Skin of body (tissue), 1 donor: ENCODE measurements at regions not wholly inside any gene's neighbourhood (a gene's known extent, or its start where the extent isn't known, plus 50 kb on each side); places are given as distances from the start of the nearest gene placed in this dataset.
A peak's percentile ranks its signal among the peaks of the same experiment; 100 is the strongest.

ENCODE experiments used
- DNase-seq: peaks from one replicate; lab custom pipeline; 2025; lab: John Stamatoyannopoulos, UW

DNA sequence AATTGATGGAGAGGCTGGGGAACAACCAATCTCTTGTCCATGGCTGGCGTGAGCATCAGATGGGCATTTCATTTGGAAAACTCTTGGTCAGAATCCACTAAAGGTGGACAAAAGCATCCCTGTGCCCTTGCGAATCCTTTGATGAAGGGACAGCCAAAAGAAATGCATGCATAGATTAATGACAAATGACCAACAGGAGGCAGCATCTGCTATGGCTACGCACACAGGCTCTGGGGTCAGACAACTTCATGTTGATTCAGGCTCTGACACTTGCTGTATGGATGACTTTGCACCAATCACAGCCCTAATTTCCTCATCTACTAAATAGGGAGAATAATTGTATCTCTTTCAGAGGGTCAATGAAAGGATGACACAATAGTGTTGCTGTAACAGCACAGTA, 117.5 kb downstream of the ASCL4 start:
- no peak for DNase-seq

DNA sequence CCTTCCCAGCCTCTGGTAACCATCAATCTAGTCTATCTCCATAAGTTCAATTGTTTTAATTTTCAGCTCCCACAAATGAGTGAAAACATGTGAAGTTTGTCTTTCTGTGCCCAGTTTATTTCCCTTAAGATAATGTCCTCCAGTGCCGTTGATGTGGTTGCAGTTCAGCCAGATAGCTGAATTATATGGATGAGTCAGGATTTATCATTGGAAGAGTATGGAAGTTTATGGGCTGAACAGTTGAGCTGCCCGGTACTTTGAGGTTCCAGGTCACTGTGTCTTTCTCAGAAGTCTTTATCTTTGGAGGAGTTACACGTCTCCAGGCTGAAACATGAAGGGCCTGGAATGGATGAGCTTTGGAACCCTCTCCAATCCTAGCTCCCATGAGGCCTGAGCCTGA, 120.1 kb downstream of the ASCL4 start:
- DNase-seq = no peak

DNA sequence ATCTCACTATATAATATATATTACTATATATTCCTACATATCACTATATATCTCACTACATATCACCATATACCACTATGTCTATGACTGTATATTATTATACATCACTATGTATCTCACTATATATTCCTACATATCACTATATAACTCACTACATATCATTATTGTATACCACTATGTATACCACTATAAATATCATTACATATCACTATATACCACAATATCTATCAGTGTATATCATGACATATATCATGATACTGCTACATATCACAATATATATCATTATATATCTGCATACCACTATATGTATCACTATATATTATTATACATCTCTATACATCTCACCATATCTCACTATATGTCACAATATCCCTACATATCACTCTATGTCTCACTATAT, 121.5 kb downstream of the ASCL4 start:
- DNase-seq = no peak

- no peak for DNase-seq
Observed at GRCh38 chr12:107900588-107900987, 126.1 kb downstream of the ASCL4 start.

- no peak for DNase-seq
Observed at GRCh38 chr12:107903341-107904061, 129.0 kb downstream of the ASCL4 start.

DNA sequence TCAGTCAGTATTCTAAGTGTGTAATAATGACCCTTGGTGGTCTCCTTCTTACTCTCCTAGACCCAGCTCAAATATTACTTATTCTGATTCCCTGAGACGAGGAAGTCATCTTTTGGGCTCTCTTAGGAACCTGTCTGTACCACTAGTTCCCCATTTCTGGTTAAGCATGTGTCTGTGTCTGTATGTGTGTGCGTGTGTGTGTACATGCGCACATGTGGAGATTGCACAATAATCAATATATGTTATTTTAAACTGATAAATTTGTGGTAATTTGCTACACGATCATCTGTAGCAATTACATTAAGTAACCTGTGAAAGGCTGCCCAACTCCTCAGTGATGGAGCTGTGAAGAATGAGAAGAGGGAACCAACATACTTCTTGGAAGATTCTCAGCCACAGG, 132.2 kb downstream of the ASCL4 start:
- DNase-seq = no peak

- DNase-seq = no peak
Observed at GRCh38 chr12:107912421-107913004, 138.0 kb downstream of the ASCL4 start.

GRCh38 chr12:107914460-107914977, 140.0 kb downstream of the ASCL4 start:
- DNase-seq = no peak

DNA sequence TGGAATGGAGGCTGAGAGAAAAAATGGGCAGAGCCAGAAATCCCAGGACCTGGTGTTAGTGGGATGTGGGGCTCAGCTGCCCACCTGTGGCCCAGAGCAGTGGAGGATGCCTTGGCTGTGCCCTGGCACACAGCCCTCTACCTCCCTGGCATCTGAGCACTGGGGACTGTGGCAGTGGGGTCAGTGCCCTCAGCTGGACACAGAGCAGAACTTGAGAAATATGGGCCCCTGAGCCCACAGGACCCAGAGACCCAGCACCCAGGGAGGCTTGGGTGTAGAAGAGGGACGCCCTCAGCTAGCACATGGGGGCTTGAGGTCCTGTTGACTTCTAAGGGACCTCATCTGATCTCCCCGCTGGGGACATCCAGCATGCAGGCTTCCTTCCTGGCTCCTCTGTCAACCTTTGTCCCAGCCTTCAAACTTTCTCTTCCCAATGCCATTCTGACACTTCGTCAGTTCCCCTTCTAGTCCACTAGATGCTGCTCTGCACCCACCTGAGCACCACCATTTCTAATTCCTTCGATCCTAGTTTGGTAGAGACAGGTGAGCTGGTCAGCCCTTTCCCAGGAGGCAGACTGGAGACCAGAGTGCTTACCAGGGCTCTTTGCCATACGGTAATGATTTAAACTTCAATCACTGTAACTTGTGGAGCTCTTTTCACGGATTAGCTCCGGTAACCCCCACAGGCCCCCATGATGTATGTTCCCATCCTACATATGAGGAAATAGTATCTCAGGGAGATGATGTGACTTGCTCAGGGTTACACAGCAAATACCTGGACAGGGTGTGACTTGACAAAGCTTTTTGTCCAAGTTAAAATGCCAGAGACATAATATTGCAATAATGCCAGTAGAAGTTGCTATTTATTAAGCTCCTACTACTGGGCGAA, 143.7 kb downstream of the ASCL4 start:
- DNase-seq = peak; percentile 9

DNA sequence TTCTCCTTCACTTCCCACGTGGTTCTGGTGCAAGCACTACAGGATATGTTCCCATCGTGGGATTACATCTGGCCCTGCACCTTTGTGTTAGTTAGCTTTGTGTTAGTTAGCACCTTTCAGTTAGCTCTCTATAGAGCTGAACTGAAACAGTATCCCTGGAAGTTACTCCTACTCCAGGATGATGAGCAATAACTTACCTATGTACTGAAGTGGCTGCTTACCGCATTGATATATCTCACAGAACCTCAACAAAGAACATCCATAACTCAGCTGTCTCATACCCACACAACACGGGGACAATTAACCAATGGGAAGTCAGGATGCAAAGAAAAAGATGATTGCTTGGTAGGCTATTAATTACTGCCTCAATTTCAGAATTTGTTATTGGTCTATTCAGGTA, 146.6 kb downstream of the ASCL4 start:
- DNase-seq = no peak

GRCh38 chr12:107925125-107925524, 150.6 kb downstream of the ASCL4 start:
- no peak for DNase-seq

DNA sequence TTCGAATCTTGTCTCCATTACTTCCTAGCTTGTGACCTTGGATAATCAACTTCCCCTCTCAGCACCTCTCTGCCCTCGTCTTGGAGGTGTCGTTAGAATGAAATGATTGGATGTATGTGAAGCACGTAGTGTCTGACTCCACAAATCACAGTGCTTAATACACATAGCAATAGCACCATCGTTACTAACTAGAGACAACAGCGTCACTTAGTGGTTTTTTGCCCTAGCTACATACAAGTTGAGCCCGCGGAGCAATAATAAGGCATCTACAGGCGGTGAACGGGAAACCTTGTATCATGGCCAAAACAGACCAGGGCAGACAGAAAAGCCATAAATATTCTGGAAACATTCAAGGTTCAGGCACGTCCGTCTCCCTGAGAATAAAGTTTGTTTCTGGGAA, 154.9 kb downstream of the ASCL4 start:
- DNase-seq = peak; percentile 72

DNA sequence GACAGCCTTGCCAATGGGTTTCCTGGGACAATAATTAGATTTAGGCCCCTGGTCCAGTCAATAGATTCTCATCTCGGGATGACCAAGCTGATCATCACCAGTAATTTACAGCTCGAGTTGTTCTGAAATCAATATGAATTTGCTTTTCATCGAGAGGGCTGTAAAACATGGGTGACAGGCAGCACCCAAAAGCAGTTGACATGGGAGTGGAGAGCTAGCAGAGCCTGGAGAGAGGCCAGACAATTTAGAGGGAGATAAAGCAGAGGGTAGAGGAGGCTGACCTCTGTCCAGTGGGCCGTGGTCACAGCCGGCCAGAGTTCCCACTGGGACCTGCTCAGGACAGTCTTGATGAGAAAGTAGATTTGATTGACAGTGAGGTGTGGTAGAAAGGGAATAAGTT, 157.3 kb downstream of the ASCL4 start:
- DNase-seq = no peak

- no peak for DNase-seq
Observed at GRCh38 chr12:107938446-107938845, 163.9 kb downstream of the ASCL4 start.

GRCh38 chr12:107948391-107948945, 174.0 kb downstream of the ASCL4 start:
- DNase-seq = peak; percentile 98

DNA sequence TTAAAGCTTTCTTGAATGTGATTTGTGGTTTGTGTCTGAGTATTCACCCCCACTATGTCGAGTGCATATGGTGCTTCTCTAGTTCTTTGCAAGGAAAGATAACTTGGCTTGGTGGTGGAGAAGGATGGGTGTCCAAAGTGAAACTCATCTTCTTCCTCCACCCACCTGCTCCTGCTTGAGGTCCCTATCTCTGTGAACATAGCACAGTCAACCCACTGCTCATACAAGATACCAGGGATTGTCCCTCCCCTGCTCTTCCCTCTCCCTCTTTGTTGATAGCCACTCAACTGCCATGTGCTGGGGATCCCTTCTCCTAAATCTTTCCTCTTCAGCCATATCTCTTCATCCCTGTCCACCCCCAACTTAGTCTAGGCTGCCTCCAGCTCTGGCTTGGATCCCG, 176.5 kb downstream of the ASCL4 start:
- DNase-seq = no peak

- DNase-seq = no peak
Observed at GRCh38 chr12:107955966-107956643, 173.0 kb upstream of the WSCD2 start.

GRCh38 chr12:107957459-107957858, 171.6 kb upstream of the WSCD2 start:
- DNase-seq = no peak

- DNase-seq = no peak
Observed at GRCh38 chr12:107963635-107964034, 165.5 kb upstream of the WSCD2 start.

DNA sequence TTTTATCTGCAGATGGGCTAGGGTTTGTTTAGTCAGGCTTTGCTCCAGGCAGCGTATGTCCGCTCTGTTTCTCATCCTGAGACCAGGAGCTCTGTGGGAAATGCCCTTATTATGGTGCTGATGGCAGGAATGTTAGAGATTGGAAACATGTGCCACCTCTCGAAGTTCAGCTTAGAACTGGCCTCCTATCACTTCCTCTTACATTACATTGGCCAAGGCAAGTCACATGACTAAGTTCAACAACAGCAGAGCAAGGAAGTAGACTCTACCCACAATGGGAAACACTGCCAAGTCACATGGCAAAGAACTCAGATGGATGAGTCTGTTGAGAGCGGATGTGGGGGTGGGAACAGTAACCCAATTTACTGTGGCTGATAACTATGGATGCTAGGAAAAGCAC, 161.9 kb upstream of the WSCD2 start:
- DNase-seq = no peak

GRCh38 chr12:107973950-107974349, 155.1 kb upstream of the WSCD2 start:
- no peak for DNase-seq
